HG02678 (cell line): ENCODE measurements at regions not wholly inside any gene's neighbourhood (a gene's known extent, or its start where the extent isn't known, plus 50 kb on each side); places are given as distances from the start of the nearest gene placed in this dataset.

Source experiments
- ATAC-seq: cut with Tn5 transposase; IDR thresholded peaks from one replicate; pipeline ENCODE4 v1.9.1; 2021; ENCODE audit warnings: mild to moderate bottlenecking, moderate library complexity; ENCODE audit not compliant: unreplicated experiment

GRCh38 chr5:20680718-20681302, 692.8 kb upstream of the CDH18 start:
- no peak for ATAC-seq

GRCh38 chr5:20678814-20679298, 690.9 kb upstream of the CDH18 start:
- ATAC-seq, result no peak

GRCh38 chr5:20678386-20678785, 690.4 kb upstream of the CDH18 start:
- no peak for ATAC-seq

GRCh38 chr5:20660588-20660987, 672.6 kb upstream of the CDH18 start:
- ATAC-seq, result no peak

- no peak for ATAC-seq
Observed at GRCh38 chr5:20656262-20656661, 668.3 kb upstream of the CDH18 start.

- no peak for ATAC-seq
Observed at GRCh38 chr5:20655211-20655610, 667.2 kb upstream of the CDH18 start.

GRCh38 chr5:20654746-20655145, 666.7 kb upstream of the CDH18 start:
- no peak for ATAC-seq

- ATAC-seq, result no peak
Observed at GRCh38 chr5:20654033-20654432, 666.0 kb upstream of the CDH18 start.

GRCh38 chr5:20649966-20650365, 662.0 kb upstream of the CDH18 start:
- no peak for ATAC-seq

- no peak for ATAC-seq
Observed at GRCh38 chr5:20648981-20649380, 661.0 kb upstream of the CDH18 start.

GRCh38 chr5:20636686-20637085, 648.7 kb upstream of the CDH18 start:
- no peak for ATAC-seq

GRCh38 chr5:20619591-20619990, 631.6 kb upstream of the CDH18 start:
- ATAC-seq, result no peak

- ATAC-seq, result no peak
Observed at GRCh38 chr5:20618340-20618739, 630.3 kb upstream of the CDH18 start.

- ATAC-seq, result no peak
Observed at GRCh38 chr5:20617841-20618240, 629.8 kb upstream of the CDH18 start.

GRCh38 chr5:20615888-20616563, 628.0 kb upstream of the CDH18 start:
- ATAC-seq, result no peak

- no peak for ATAC-seq
Observed at GRCh38 chr5:20611620-20612019, 623.6 kb upstream of the CDH18 start.

GRCh38 chr5:20610681-20611080, 622.7 kb upstream of the CDH18 start:
- ATAC-seq, result no peak

GRCh38 chr5:20609126-20609525, 621.1 kb upstream of the CDH18 start:
- no peak for ATAC-seq

- ATAC-seq, result no peak
Observed at GRCh38 chr5:20608567-20608966, 620.6 kb upstream of the CDH18 start.

GRCh38 chr5:20605732-20606525, 617.9 kb upstream of the CDH18 start:
- ATAC-seq, result no peak

- ATAC-seq, result no peak
Observed at GRCh38 chr5:20604992-20605391, 617.0 kb upstream of the CDH18 start.

GRCh38 chr5:20601678-20602100, 613.7 kb upstream of the CDH18 start:
- ATAC-seq, result no peak
